HG03520 (cell line): ENCODE measurements at regions not wholly inside any gene's neighbourhood (a gene's known extent, or its start where the extent isn't known, plus 50 kb on each side); places are given as distances from the start of the nearest gene placed in this dataset.

ENCODE experiments used
- ATAC-seq: cut with Tn5 transposase; IDR thresholded peaks from one replicate; pipeline ENCODE4 v1.9.1; 2021; ENCODE audit warnings: mild to moderate bottlenecking, moderate library complexity; ENCODE audit not compliant: unreplicated experiment

- ATAC-seq: no peak
Observed at GRCh38 chrX:39318506-39319343, 517.5 kb downstream of the MID1IP1 start.

- no peak for ATAC-seq
Observed at GRCh38 chrX:39320165-39320564, 518.9 kb downstream of the MID1IP1 start.

- ATAC-seq: no peak
Observed at GRCh38 chrX:39322496-39322895, 521.2 kb downstream of the MID1IP1 start.

GRCh38 chrX:39324233-39324930 is 523.1 kb downstream of the MID1IP1 start:
- ATAC-seq: no peak

- no peak for ATAC-seq
Observed at GRCh38 chrX:39327255-39327654, 526.0 kb downstream of the MID1IP1 start.

GRCh38 chrX:39327705-39328104 is 526.4 kb downstream of the MID1IP1 start:
- ATAC-seq: no peak

GRCh38 chrX:39328661-39329060 is 527.4 kb downstream of the MID1IP1 start:
- ATAC-seq: no peak

GRCh38 chrX:39331082-39331704 is 529.9 kb downstream of the MID1IP1 start:
- ATAC-seq: no peak

- no peak for ATAC-seq
Observed at GRCh38 chrX:39333451-39333850, 532.2 kb downstream of the MID1IP1 start.

GRCh38 chrX:39335513-39336235 is 534.4 kb downstream of the MID1IP1 start:
- ATAC-seq: no peak

- peak; percentile 72 for ATAC-seq
Observed at GRCh38 chrX:39336671-39337311, 535.5 kb downstream of the MID1IP1 start.

- ATAC-seq: no peak
Observed at GRCh38 chrX:39337451-39337850, 536.2 kb downstream of the MID1IP1 start.

- ATAC-seq: no peak
Observed at GRCh38 chrX:39338583-39338982, 537.3 kb downstream of the MID1IP1 start.

- ATAC-seq: no peak
Observed at GRCh38 chrX:39356119-39356807, 555.0 kb downstream of the MID1IP1 start.

GRCh38 chrX:39360101-39360500 is 558.8 kb downstream of the MID1IP1 start:
- no peak for ATAC-seq

- ATAC-seq: no peak
Observed at GRCh38 chrX:39361736-39362135, 560.5 kb downstream of the MID1IP1 start.

GRCh38 chrX:39367416-39367815 is 566.2 kb downstream of the MID1IP1 start:
- no peak for ATAC-seq

GRCh38 chrX:39372115-39372514 is 570.9 kb downstream of the MID1IP1 start:
- no peak for ATAC-seq

GRCh38 chrX:39377157-39377556 is 575.9 kb downstream of the MID1IP1 start:
- no peak for ATAC-seq

GRCh38 chrX:39377773-39378172 is 576.5 kb downstream of the MID1IP1 start:
- ATAC-seq: no peak
